Liver (tissue), 3 donors: ENCODE measurements at regions not wholly inside any gene's neighbourhood (a gene's known extent, or its start where the extent isn't known, plus 50 kb on each side); places are given as distances from the start of the nearest gene placed in this dataset.

ENCODE experiments used
- FOXA1 ChIP-seq: IDR thresholded peaks from 2 replicates; pipeline ENCODE4 v1.6.1; 2016; ENCODE audit warnings: antibody characterized with exemption
- FOXA2 ChIP-seq: IDR thresholded peaks from 2 replicates; pipeline ENCODE4 v1.6.1; 2016; ENCODE audit warnings: antibody characterized with exemption
- HNF4G ChIP-seq: IDR thresholded peaks from 2 replicates; pipeline ENCODE4 v1.6.1; 2016; ENCODE audit warnings: antibody characterized with exemption
- JUND ChIP-seq, 2 donors: IDR thresholded peaks; 2 replicates each; pipeline ENCODE4 v1.6.1; 2016; ENCODE audit warnings: antibody characterized with exemption in 2 of 2
- MAX ChIP-seq: IDR thresholded peaks from 2 replicates; pipeline ENCODE4 v1.6.1; 2016; ENCODE audit warnings: antibody characterized with exemption
- RAD21 ChIP-seq, 2 donors: IDR thresholded peaks; 2 replicates each; pipeline ENCODE4 v1.6.1; 2016; ENCODE audit warnings: antibody characterized with exemption in 2 of 2, mild to moderate bottlenecking in 2 of 2
- SP1 ChIP-seq: IDR thresholded peaks from 2 replicates; pipeline ENCODE4 v1.6.1; 2018; ENCODE audit warnings: antibody characterized with exemption, mild to moderate bottlenecking
- TAF1 ChIP-seq: conservative IDR thresholded peaks from 2 replicates; pipeline ENCODE4 v1.6.1; 2016; ENCODE audit warnings: antibody characterized with exemption, mild to moderate bottlenecking
- ZBTB33 ChIP-seq: IDR thresholded peaks from 2 replicates; pipeline ENCODE4 v1.6.1; 2016; ENCODE audit warnings: antibody characterized with exemption
- TF ChIP-seq, protein P1 (sequence below): fragments of 150-350 bp; IDR thresholded peaks from 2 replicates; pipeline ENCODE4 v1.5.1; 2017; ENCODE audit warnings: improper control_type of control experiment, low read depth, low read length; ENCODE audit not compliant: missing input control
- TF ChIP-seq, protein P2 (sequence below): IDR thresholded peaks from 2 replicates; pipeline ENCODE4 v1.6.1; 2016; ENCODE audit warnings: antibody characterized with exemption
- donor health status: healthy.
- donor health status: healthy.

GRCh38 chr18:26702086-26702485, 153.7 kb upstream of the KCTD1 start:
- TF ChIP-seq JUND (IDR thresholded peaks at IDR 0.05) (no peak), MAX (no peak), HNF4G (no peak), FOXA1 (no peak), RAD21 (IDR thresholded peaks at IDR 0.05) (no peak), TAF1 (no peak), FOXA2 (no peak), ZBTB33 (no peak), SP1 (no peak)
- TF ChIP-seq, protein P1, sequence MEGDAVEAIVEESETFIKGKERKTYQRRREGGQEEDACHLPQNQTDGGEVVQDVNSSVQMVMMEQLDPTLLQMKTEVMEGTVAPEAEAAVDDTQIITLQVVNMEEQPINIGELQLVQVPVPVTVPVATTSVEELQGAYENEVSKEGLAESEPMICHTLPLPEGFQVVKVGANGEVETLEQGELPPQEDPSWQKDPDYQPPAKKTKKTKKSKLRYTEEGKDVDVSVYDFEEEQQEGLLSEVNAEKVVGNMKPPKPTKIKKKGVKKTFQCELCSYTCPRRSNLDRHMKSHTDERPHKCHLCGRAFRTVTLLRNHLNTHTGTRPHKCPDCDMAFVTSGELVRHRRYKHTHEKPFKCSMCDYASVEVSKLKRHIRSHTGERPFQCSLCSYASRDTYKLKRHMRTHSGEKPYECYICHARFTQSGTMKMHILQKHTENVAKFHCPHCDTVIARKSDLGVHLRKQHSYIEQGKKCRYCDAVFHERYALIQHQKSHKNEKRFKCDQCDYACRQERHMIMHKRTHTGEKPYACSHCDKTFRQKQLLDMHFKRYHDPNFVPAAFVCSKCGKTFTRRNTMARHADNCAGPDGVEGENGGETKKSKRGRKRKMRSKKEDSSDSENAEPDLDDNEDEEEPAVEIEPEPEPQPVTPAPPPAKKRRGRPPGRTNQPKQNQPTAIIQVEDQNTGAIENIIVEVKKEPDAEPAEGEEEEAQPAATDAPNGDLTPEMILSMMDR = no peak
- TF ChIP-seq, protein P2, sequence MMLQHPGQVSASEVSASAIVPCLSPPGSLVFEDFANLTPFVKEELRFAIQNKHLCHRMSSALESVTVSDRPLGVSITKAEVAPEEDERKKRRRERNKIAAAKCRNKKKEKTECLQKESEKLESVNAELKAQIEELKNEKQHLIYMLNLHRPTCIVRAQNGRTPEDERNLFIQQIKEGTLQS = no peak
